Glutamatergic neuron (in vitro differentiated cells): ENCODE measurements at regions not wholly inside any gene's neighbourhood (a gene's known extent, or its start where the extent isn't known, plus 50 kb on each side); places are given as distances from the start of the nearest gene placed in this dataset.

Source experiments
- DNase-seq: peaks from one replicate; pipeline ENCODE4 v3.0.0; 2022
- H3K27ac Mint-ChIP-seq: one replicate; pipeline ENCODE4 v1.8.0; 2020; ENCODE audit warnings: mild to moderate bottlenecking, mixed read lengths, inconsistent platforms; ENCODE audit not compliant: unreplicated experiment
- H3K27me3 Mint-ChIP-seq: one replicate; pipeline ENCODE4 v1.8.0; 2020; ENCODE audit warnings: mild to moderate bottlenecking, moderate library complexity, mixed read lengths, inconsistent platforms; ENCODE audit not compliant: unreplicated experiment
- H3K36me3 Mint-ChIP-seq: one replicate; pipeline ENCODE4 v1.8.0; 2020; ENCODE audit warnings: mild to moderate bottlenecking, mixed read lengths, inconsistent platforms; ENCODE audit not compliant: unreplicated experiment
- H3K4me1 Mint-ChIP-seq: one replicate; pipeline ENCODE4 v1.8.0; 2020; ENCODE audit warnings: mild to moderate bottlenecking, low read depth, mixed read lengths, inconsistent platforms; ENCODE audit not compliant: unreplicated experiment
- H3K4me3 Mint-ChIP-seq: one replicate; pipeline ENCODE4 v1.8.0; 2020; ENCODE audit warnings: mild to moderate bottlenecking, mixed read lengths, inconsistent platforms; ENCODE audit not compliant: unreplicated experiment
- H3K9me3 Mint-ChIP-seq: one replicate; pipeline ENCODE4 v1.8.0; 2020; ENCODE audit warnings: mild to moderate bottlenecking, moderate library complexity, mixed read lengths, inconsistent platforms; ENCODE audit not compliant: unreplicated experiment
- TF ChIP-seq, protein P1 (sequence below): fragments of 200-600 bp; sonication (generic); IDR thresholded peaks from one replicate; pipeline ENCODE4 v1.5.0; 2021; ENCODE audit not compliant: partially characterized antibody, unreplicated experiment

- Mint-ChIP-seq H3K4me1 (no peaks in the 10 kb centered on the region), H3K9me3 (peaks cover 3% of the 10 kb centered on the region), H3K4me3 (no peak overlapping the region)
Observed at GRCh38 chr9:1668441-1668840, 346.7 kb upstream of the SMARCA2 start.

DNA sequence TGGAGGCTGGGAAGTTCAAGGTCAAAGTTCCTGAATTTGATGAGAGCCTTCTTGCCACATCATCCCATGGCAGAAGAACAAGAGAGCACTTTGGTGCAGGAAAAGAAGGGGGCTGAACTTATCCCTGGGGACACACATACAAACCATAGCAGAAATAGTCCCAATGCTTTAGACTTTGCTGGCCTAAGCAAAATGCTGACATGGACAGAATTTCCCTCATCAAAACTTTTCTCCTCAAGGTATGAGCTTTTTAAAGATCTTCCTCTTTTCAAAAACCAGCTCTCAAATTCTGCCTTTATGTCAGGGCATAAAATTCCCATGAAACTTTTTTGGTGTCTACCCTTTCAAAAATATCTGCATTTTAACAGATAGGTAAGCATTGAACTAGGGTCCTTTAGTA lies 341.8 kb upstream of the SMARCA2 start:
- no peaks in the 10 kb centered on the region for H3K27me3 Mint-ChIP-seq
- H3K4me1 Mint-ChIP-seq: no peaks in the 10 kb centered on the region
- no peaks in the 10 kb centered on the region for H3K36me3 Mint-ChIP-seq
- H3K4me3 Mint-ChIP-seq: no peak overlapping the region
- DNase-seq: no peak
- no peak overlapping the region for H3K27ac Mint-ChIP-seq
- TF ChIP-seq, protein P1, sequence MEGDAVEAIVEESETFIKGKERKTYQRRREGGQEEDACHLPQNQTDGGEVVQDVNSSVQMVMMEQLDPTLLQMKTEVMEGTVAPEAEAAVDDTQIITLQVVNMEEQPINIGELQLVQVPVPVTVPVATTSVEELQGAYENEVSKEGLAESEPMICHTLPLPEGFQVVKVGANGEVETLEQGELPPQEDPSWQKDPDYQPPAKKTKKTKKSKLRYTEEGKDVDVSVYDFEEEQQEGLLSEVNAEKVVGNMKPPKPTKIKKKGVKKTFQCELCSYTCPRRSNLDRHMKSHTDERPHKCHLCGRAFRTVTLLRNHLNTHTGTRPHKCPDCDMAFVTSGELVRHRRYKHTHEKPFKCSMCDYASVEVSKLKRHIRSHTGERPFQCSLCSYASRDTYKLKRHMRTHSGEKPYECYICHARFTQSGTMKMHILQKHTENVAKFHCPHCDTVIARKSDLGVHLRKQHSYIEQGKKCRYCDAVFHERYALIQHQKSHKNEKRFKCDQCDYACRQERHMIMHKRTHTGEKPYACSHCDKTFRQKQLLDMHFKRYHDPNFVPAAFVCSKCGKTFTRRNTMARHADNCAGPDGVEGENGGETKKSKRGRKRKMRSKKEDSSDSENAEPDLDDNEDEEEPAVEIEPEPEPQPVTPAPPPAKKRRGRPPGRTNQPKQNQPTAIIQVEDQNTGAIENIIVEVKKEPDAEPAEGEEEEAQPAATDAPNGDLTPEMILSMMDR: no peak
- H3K9me3 Mint-ChIP-seq: no peaks in the 10 kb centered on the region

More at GRCh38 chr9:1668441-1668840, 346.7 kb upstream of the SMARCA2 start:
- TF ChIP-seq, protein P1: no peak
- DNase-seq: no peak
- peaks cover 2% of the 10 kb centered on the region for H3K27me3 Mint-ChIP-seq
- no peak overlapping the region for H3K27ac Mint-ChIP-seq
- peaks cover 11% of the 10 kb centered on the region for H3K36me3 Mint-ChIP-seq

DNA sequence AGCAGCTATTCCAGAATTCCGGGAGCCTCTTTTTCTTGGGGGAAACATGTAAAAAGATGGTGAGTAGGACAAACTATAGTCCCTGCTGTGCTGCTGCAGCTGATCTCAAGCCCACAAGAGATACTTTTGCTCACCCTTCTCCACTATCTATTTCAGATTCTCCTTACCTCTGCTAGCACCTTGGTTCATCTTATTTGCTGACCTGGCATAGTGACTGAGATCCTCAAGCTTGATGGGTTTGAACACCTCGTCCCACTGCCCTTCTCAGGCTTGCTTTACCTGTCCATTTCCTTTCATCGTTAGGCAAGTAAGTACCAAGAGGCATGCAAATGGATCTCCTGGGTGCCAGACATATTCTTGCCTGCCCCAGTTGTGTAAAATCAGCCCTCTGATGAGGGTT lies 338.4 kb upstream of the SMARCA2 start:
- no peaks in the 10 kb centered on the region for H3K9me3 Mint-ChIP-seq
- DNase-seq: no peak
- no peak overlapping the region for H3K27ac Mint-ChIP-seq
- no peaks in the 10 kb centered on the region for H3K4me1 Mint-ChIP-seq
- TF ChIP-seq, protein P1: no peak
- H3K36me3 Mint-ChIP-seq: peaks cover 6% of the 10 kb centered on the region
- H3K4me3 Mint-ChIP-seq: no peak overlapping the region
- no peaks in the 10 kb centered on the region for H3K27me3 Mint-ChIP-seq

GRCh38 chr9:1683951-1684350 lies 331.2 kb upstream of the SMARCA2 start:
- H3K9me3 Mint-ChIP-seq: no peaks in the 10 kb centered on the region
- peaks cover 3% of the 10 kb centered on the region for H3K36me3 Mint-ChIP-seq
- H3K27ac Mint-ChIP-seq: no peak overlapping the region
- no peak overlapping the region for H3K4me3 Mint-ChIP-seq
- TF ChIP-seq, protein P1: no peak
- DNase-seq: no peak
- H3K4me1 Mint-ChIP-seq: peaks cover 1% of the 10 kb centered on the region
- H3K27me3 Mint-ChIP-seq: no peaks in the 10 kb centered on the region

DNA sequence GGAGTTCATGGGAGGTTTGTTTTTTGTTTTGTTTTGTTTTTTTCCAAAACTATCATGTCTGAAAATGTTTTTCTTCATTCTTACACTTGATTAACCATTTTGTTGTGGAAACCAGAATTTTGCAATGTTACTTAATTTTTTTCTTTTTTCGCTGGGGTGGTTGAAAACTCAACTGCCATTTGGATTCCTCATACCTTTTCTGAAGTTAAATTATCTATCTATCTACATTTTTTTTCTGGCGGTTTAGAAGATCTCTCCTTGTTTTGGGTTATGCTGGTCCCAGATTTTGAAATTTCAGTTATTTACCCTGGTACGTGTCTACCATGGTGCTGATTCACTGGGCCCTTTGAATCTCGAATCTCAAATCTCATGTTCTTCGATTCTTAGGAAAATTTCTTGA lies 316.2 kb upstream of the SMARCA2 start:
- no peak overlapping the region for H3K4me3 Mint-ChIP-seq
- H3K9me3 Mint-ChIP-seq: no peaks in the 10 kb centered on the region
- H3K36me3 Mint-ChIP-seq: no peaks in the 10 kb centered on the region
- no peak overlapping the region for H3K27ac Mint-ChIP-seq
- TF ChIP-seq, protein P1: no peak
- H3K27me3 Mint-ChIP-seq: no peaks in the 10 kb centered on the region
- H3K4me1 Mint-ChIP-seq: no peaks in the 10 kb centered on the region
- DNase-seq: no peak
